Fibroblast of lung (primary cell): ENCODE measurements at regions not wholly inside any gene's neighbourhood (a gene's known extent, or its start where the extent isn't known, plus 50 kb on each side); places are given as distances from the start of the nearest gene placed in this dataset.

Source experiments
- DNase-seq, 2 donors: peaks; one replicate each; pipeline versions ENCODE4 v3.0.0 to v3.0.0-alpha.2; 2010; ENCODE audit warnings: low read depth in 2 of 2
- H2AFZ ChIP-seq: 2 replicates; pipeline ENCODE4 v1.5.1; 2012; ENCODE audit warnings: low read length, control low read depth, inconsistent platforms
- H3K27ac ChIP-seq: 2 replicates; pipeline ENCODE4 v1.5.1; 2011; ENCODE audit warnings: low read length, control low read depth; ENCODE audit not compliant: insufficient read depth
- H3K27me3 ChIP-seq: 2 replicates; pipeline ENCODE4 v1.5.1; 2011; ENCODE audit warnings: mild to moderate bottlenecking, low read length; ENCODE audit not compliant: control insufficient read depth, insufficient read depth
- H3K36me3 ChIP-seq: 2 replicates; pipeline ENCODE4 v1.5.1; 2011; ENCODE audit warnings: low read length; ENCODE audit not compliant: control insufficient read depth, insufficient read depth
- H3K4me1 ChIP-seq: 2 replicates; pipeline ENCODE4 v1.5.1; 2011; ENCODE audit warnings: low read length; ENCODE audit not compliant: control insufficient read depth, insufficient read depth; ENCODE audit errors: extremely low read depth
- H3K4me2 ChIP-seq: 2 replicates; pipeline ENCODE4 v1.5.1; 2011; ENCODE audit warnings: low read length, control low read depth; ENCODE audit not compliant: insufficient read depth; ENCODE audit errors: extremely low read depth
- H3K4me3 ChIP-seq, 4 experiments: fragments of 200-600 bp in 1 of 4; sonication (generic) in 1 of 4; replicated peaks in 1 of 4; 2 replicates each; pipeline ENCODE4 v1.5.1; 2011 to 2016; ENCODE audit warnings: low read length in 4 of 4, low read depth in 3 of 4, mild to moderate bottlenecking in 3 of 4, control low read depth in 2 of 4, inconsistent platforms in 1 of 4, mixed read lengths in 1 of 4; ENCODE audit not compliant: insufficient read depth in 1 of 4; ENCODE audit errors: control extremely low read depth in 1 of 4
- H3K79me2 ChIP-seq: 2 replicates; pipeline ENCODE4 v1.5.1; 2012; ENCODE audit warnings: mild to moderate bottlenecking, low read length, inconsistent platforms; ENCODE audit not compliant: control insufficient read depth, insufficient read depth
- H3K9ac ChIP-seq: 2 replicates; pipeline ENCODE4 v1.5.1; 2011; ENCODE audit warnings: mild to moderate bottlenecking, low read length, control low read depth; ENCODE audit not compliant: insufficient read depth
- H3K9me3 ChIP-seq: 2 replicates; pipeline ENCODE4 v1.5.1; 2012; ENCODE audit warnings: low read depth, low read length; ENCODE audit not compliant: control insufficient read depth, insufficient read depth
- H4K20me1 ChIP-seq: 2 replicates; pipeline ENCODE4 v1.5.1; 2011; ENCODE audit warnings: low read length; ENCODE audit not compliant: control insufficient read depth, insufficient read depth; ENCODE audit errors: extremely low read depth
- CTCF ChIP-seq, 2 donors: IDR thresholded peaks in 1 of 2; conservative IDR thresholded peaks in 1 of 2; 1 replicate in 1 of 2; 2 replicates in 1 of 2; pipeline ENCODE4 v1.5.1; 2011 to 2012; ENCODE audit warnings: low read length in 2 of 2, control low read depth in 1 of 2, inconsistent platforms in 1 of 2, low read depth in 1 of 2, mild to moderate bottlenecking in 1 of 2
- EZH2 ChIP-seq: IDR thresholded peaks from 2 replicates; pipeline ENCODE4 v1.5.1; 2012; ENCODE audit warnings: low read length, control low read depth, mild to moderate bottlenecking; ENCODE audit errors: missing control alignments

GRCh38 chr12:98328467-98328866 is 186.9 kb upstream of the TMPO start:
- H3K9ac ChIP-seq: no peak overlapping the region

GRCh38 chr12:98329589-98329988 is 185.8 kb upstream of the TMPO start:
- DNase-seq: no peak
- Histone ChIP-seq H3K27me3 (no peaks in the 10 kb centered on the region), H3K9me3 (no peaks in the 10 kb centered on the region), H3K36me3 (no peaks in the 10 kb centered on the region), H3K9ac (no peak overlapping the region), H3K4me3 (no peak overlapping the region), H2AFZ (no peak overlapping the region), H3K27ac (no peak overlapping the region), H3K4me2 (no peak overlapping the region), H4K20me1 (no peaks in the 10 kb centered on the region), H3K4me1 (no peaks in the 10 kb centered on the region), H3K79me2 (no peaks in the 10 kb centered on the region)
- TF ChIP-seq EZH2 (no peak), CTCF (conservative IDR thresholded peaks at IDR 0.05 in 1 of 2, IDR thresholded peaks at IDR 0.05 in 1 of 2; ENCODE audit: low read depth in 1 of 2, low read length in 2 of 2) (no peak)

More at GRCh38 chr12:98328467-98328866, 186.9 kb upstream of the TMPO start:
- H3K9me3 ChIP-seq: no peaks in the 10 kb centered on the region
- no peaks in the 10 kb centered on the region for H4K20me1 ChIP-seq
- no peaks in the 10 kb centered on the region for H3K36me3 ChIP-seq
- no peak overlapping the region for H3K4me3 ChIP-seq
- H3K27me3 ChIP-seq: no peaks in the 10 kb centered on the region
- H3K79me2 ChIP-seq: no peaks in the 10 kb centered on the region
- TF ChIP-seq CTCF (conservative IDR thresholded peaks at IDR 0.05 in 1 of 2, IDR thresholded peaks at IDR 0.05 in 1 of 2; ENCODE audit: low read depth in 1 of 2, low read length in 2 of 2): no peak
- TF ChIP-seq EZH2: no peak
- H2AFZ ChIP-seq: no peak overlapping the region
- DNase-seq: peak in 1 of 2 donors; percentile 45
- H3K4me1 ChIP-seq: no peaks in the 10 kb centered on the region
- no peak overlapping the region for H3K4me2 ChIP-seq
- no peak overlapping the region for H3K27ac ChIP-seq

GRCh38 chr12:98332642-98333041 is 182.7 kb upstream of the TMPO start:
- Histone ChIP-seq H4K20me1 (no peaks in the 10 kb centered on the region), H3K27me3 (no peaks in the 10 kb centered on the region), H3K9me3 (no peaks in the 10 kb centered on the region), H3K79me2 (no peaks in the 10 kb centered on the region), H3K9ac (no peak overlapping the region), H3K4me1 (no peaks in the 10 kb centered on the region), H3K4me2 (no peak overlapping the region), H2AFZ (no peak overlapping the region), H3K4me3 (no peak overlapping the region), H3K27ac (no peak overlapping the region), H3K36me3 (no peaks in the 10 kb centered on the region)
- DNase-seq: no peak
- TF ChIP-seq EZH2 (no peak), CTCF (conservative IDR thresholded peaks at IDR 0.05 in 1 of 2, IDR thresholded peaks at IDR 0.05 in 1 of 2; ENCODE audit: low read depth in 1 of 2, low read length in 2 of 2) (no peak)
